OCI-LY1 (cell line): ENCODE measurements at regions not wholly inside any gene's neighbourhood (a gene's known extent, or its start where the extent isn't known, plus 50 kb on each side); places are given as distances from the start of the nearest gene placed in this dataset.
"Not testable (repeated sequence)": the region's sequence is repeated elsewhere in the genome, so short reads cannot be mapped to it uniquely, and the experiment has no call there.

Experiments
- H2AFZ ChIP-seq: fragments of 200-600 bp; sonication (generic), shearing (Covaris generic); 2 replicates; pipeline ENCODE4 v1.6.0; 2014; ENCODE audit warnings: antibody characterized with exemption, mild to moderate bottlenecking, low read length
- H3F3A ChIP-seq: fragments of 200-600 bp; sonication (generic), shearing (Covaris generic); 2 replicates; pipeline ENCODE4 v1.6.0; 2014; ENCODE audit warnings: mild to moderate bottlenecking, antibody characterized with exemption, low read length, moderate library complexity; ENCODE audit not compliant: insufficient read depth
- H3K27ac ChIP-seq: fragments of 200-600 bp; sonication (generic); 2 replicates; pipeline ENCODE4 v1.5.1; 2014; ENCODE audit warnings: low read length, mixed run types, mild to moderate bottlenecking, low read depth; ENCODE audit not compliant: poor library complexity, severe bottlenecking
- H3K27me3 ChIP-seq: fragments of 200-600 bp; sonication (generic); 2 replicates; pipeline ENCODE4 v1.6.0; 2014; ENCODE audit warnings: antibody characterized with exemption, mild to moderate bottlenecking, low read length, moderate library complexity; ENCODE audit not compliant: insufficient read depth
- H3K36me3 ChIP-seq: fragments of 200-600 bp; sonication (generic); 2 replicates; pipeline ENCODE4 v1.6.1; 2014; ENCODE audit warnings: mild to moderate bottlenecking, antibody characterized with exemption, low read length, moderate library complexity, mixed read lengths; ENCODE audit not compliant: insufficient read depth
- H3K4me1 ChIP-seq: fragments of 200-600 bp; sonication (generic); 2 replicates; pipeline ENCODE4 v1.5.1; 2014; ENCODE audit warnings: mild to moderate bottlenecking, low read length, moderate library complexity; ENCODE audit not compliant: insufficient read depth, severe bottlenecking
- H3K4me2 ChIP-seq: fragments of 200-600 bp; sonication (generic), shearing (Covaris generic); 2 replicates; pipeline ENCODE4 v1.6.1; 2014; ENCODE audit warnings: low read length
- H3K4me3 ChIP-seq: fragments of 200-600 bp; sonication (generic); 2 replicates; pipeline ENCODE4 v1.5.1; 2014; ENCODE audit warnings: low read length, low read depth, mild to moderate bottlenecking, mixed read lengths; ENCODE audit not compliant: poor library complexity, severe bottlenecking
- H3K79me2 ChIP-seq: fragments of 200-600 bp; shearing (Covaris generic); 2 replicates; pipeline ENCODE4 v1.6.1; 2016; ENCODE audit warnings: mixed run types, low read length, mixed read lengths; ENCODE audit not compliant: insufficient read depth
- H3K9ac ChIP-seq: fragments of 200-600 bp; sonication (generic), shearing (Covaris generic); 2 replicates; pipeline ENCODE4 v1.6.1; 2014; ENCODE audit warnings: mild to moderate bottlenecking, low read length, mixed read lengths
- H3K9me2 ChIP-seq: fragments of 200-600 bp; sonication (generic), shearing (Covaris generic); 2 replicates; pipeline ENCODE4 v1.6.1; 2014; ENCODE audit warnings: low read depth, mild to moderate bottlenecking, low read length, mixed read lengths
- H3K9me3 ChIP-seq: fragments of 200-600 bp; shearing (Covaris generic); 2 replicates; pipeline ENCODE4 v1.6.1; 2014; ENCODE audit warnings: low read length, mixed read lengths
- H4K20me1 ChIP-seq: fragments of 200-600 bp; sonication (generic), shearing (Covaris generic); 2 replicates; pipeline ENCODE4 v1.6.0; 2016; ENCODE audit warnings: mild to moderate bottlenecking, low read length; ENCODE audit not compliant: insufficient read depth
- CTCF ChIP-seq: fragments of 200-600 bp; sonication (generic), shearing (Covaris generic); IDR thresholded peaks from 2 replicates; pipeline ENCODE4 v1.5.1; 2017; ENCODE audit warnings: mild to moderate bottlenecking, antibody characterized with exemption, low read length, moderate library complexity, mixed read lengths
- EZH2 ChIP-seq: fragments of 200-600 bp; sonication (generic), shearing (Covaris generic); IDR thresholded peaks from 2 replicates; pipeline ENCODE4 v1.8.0; 2017; ENCODE audit warnings: borderline replicate concordance, mixed run types, mild to moderate bottlenecking, antibody characterized with exemption, low read length, moderate library complexity, mixed read lengths

- Histone ChIP-seq H3K9ac (no peak overlapping the region), H4K20me1 (no peaks in the 10 kb centered on the region), H3K4me2 (no peak overlapping the region; the same call in 1 of the 2 replicates), H3K27me3 (no peaks in the 10 kb centered on the region), H3K9me2 (no peaks in the 10 kb centered on the region), H3K27ac (no peak overlapping the region), H3K79me2 (no peaks in the 10 kb centered on the region), H3K4me1 (no peaks in the 10 kb centered on the region), H3K36me3 (no peaks in the 10 kb centered on the region), H2AFZ (no peak overlapping the region), H3K4me3 (no peak overlapping the region), H3F3A (no peaks in the 10 kb centered on the region), H3K9me3 (no peaks in the 10 kb centered on the region)
- no peak for TF ChIP-seq EZH2
- TF ChIP-seq CTCF, result no peak
Measured at GRCh38 chr20:48359692-48360341, 468.0 kb downstream of the PREX1 start.

GRCh38 chr20:48359055-48359390 lies 468.8 kb downstream of the PREX1 start:
- not testable (repeated sequence) for H3K9me3 ChIP-seq, H3K4me1 ChIP-seq, H3K27me3 ChIP-seq, H3K36me3 ChIP-seq, H2AFZ ChIP-seq, H3K79me2 ChIP-seq, H3K9me2 ChIP-seq, H3F3A ChIP-seq, H3K9ac ChIP-seq, H3K4me3 ChIP-seq, H4K20me1 ChIP-seq, H3K4me2 ChIP-seq, H3K27ac ChIP-seq

- Histone ChIP-seq H3F3A (no peaks in the 10 kb centered on the region), H3K4me3 (no peak overlapping the region), H3K9me3 (no peaks in the 10 kb centered on the region), H3K9me2 (no peaks in the 10 kb centered on the region), H3K4me2 (no peak overlapping the region), H3K36me3 (no peaks in the 10 kb centered on the region), H2AFZ (no peak overlapping the region), H3K27ac (no peak overlapping the region), H3K4me1 (no peaks in the 10 kb centered on the region), H3K79me2 (no peaks in the 10 kb centered on the region), H4K20me1 (no peaks in the 10 kb centered on the region), H3K27me3 (no peaks in the 10 kb centered on the region), H3K9ac (no peak overlapping the region)
- TF ChIP-seq CTCF (no peak), EZH2 (no peak)
Measured at GRCh38 chr20:48358176-48359054, 469.4 kb downstream of the PREX1 start.
